Tibial nerve (tissue), 4 donors: ENCODE measurements at regions not wholly inside any gene's neighbourhood (a gene's known extent, or its start where the extent isn't known, plus 50 kb on each side); places are given as distances from the start of the nearest gene placed in this dataset.

Experiments used
- CTCF ChIP-seq, 5 experiments: fragments of 200-600 bp in 3 of 5; fragments of 450-650 bp in 2 of 5; sonication (generic) in 3 of 5; IDR thresholded peaks; one replicate each; pipeline ENCODE4 v1.5.1; 2016 to 2019; ENCODE audit warnings: antibody characterized with exemption in 5 of 5, mild to moderate bottlenecking in 3 of 5, moderate library complexity in 2 of 5
- EP300 ChIP-seq, 2 donors: sonication (generic); formaldehyde crosslinking; IDR thresholded peaks; one replicate each; pipeline ENCODE4 v1.6.1; 2017; ENCODE audit warnings: antibody characterized with exemption in 2 of 2, mild to moderate bottlenecking in 1 of 2
- POLR2A ChIP-seq, 2 donors: fragments of 450-650 bp; IDR thresholded peaks; one replicate each; pipeline ENCODE4 v1.6.1; 2017; ENCODE audit warnings: antibody characterized with exemption in 2 of 2, mild to moderate bottlenecking in 2 of 2, moderate library complexity in 2 of 2

GRCh38 chr16:6453742-6454141 is 878.9 kb upstream of the RBFOX1 start:
- TF ChIP-seq CTCF (IDR thresholded peaks at IDR 0.05) (no peak), POLR2A (IDR thresholded peaks at IDR 0.05) (no peak), EP300 (IDR thresholded peaks at IDR 0.05) (no peak)
